Breast epithelium (tissue), 3 donors: ENCODE measurements at regions not wholly inside any gene's neighbourhood (a gene's known extent, or its start where the extent isn't known, plus 50 kb on each side); places are given as distances from the start of the nearest gene placed in this dataset.

Experiments
- CTCF ChIP-seq, 3 donors: fragments of 450-650 bp; IDR thresholded peaks; one replicate each; pipeline ENCODE4 v1.5.1; 2016 to 2017; ENCODE audit warnings: antibody characterized with exemption in 3 of 3, mild to moderate bottlenecking in 3 of 3, moderate library complexity in 3 of 3
- POLR2AphosphoS5 ChIP-seq, 3 donors: sonication (generic); formaldehyde crosslinking; IDR thresholded peaks; one replicate each; pipeline ENCODE4 v1.6.1; 2017; ENCODE audit warnings: antibody characterized with exemption in 3 of 3

- TF ChIP-seq CTCF (IDR thresholded peaks at IDR 0.05) = peak in 1 of 3 donors; percentile 17
- TF ChIP-seq POLR2AphosphoS5 (IDR thresholded peaks at IDR 0.05) = no peak
Measured at GRCh38 chr2:165008730-165009315, 53.5 kb upstream of the SLC38A11 start.
